ELF-1 (cell line): ENCODE measurements at regions not wholly inside any gene's neighbourhood (a gene's known extent, or its start where the extent isn't known, plus 50 kb on each side); places are given as distances from the start of the nearest gene placed in this dataset.

Source experiments
- DNase-seq: peaks from one replicate; pipeline ENCODE4 v3.0.0-alpha.2; 2016; ENCODE audit warnings: low read depth, low spot score

DNA sequence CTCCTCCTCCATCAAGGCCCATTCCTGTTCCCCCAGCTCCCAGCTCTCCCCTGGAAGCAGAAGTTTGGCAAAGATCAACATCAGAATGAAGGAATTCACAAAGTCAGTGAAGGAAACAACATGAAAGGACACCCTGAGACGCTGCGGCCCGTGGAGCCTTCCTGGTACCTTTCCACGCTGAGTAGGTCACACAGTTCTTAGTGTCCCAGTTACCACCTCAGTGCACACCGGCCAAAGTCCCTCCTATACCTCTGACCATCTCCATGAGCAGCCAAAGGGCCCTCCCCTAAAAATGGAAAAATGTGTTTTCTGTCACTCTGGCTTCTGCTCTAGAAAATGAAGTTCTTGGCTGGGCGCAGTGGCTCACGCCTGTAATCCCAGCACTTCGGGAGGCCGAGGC is 191.6 kb upstream of the AGAP1 start:
- no peak for DNase-seq

DNA sequence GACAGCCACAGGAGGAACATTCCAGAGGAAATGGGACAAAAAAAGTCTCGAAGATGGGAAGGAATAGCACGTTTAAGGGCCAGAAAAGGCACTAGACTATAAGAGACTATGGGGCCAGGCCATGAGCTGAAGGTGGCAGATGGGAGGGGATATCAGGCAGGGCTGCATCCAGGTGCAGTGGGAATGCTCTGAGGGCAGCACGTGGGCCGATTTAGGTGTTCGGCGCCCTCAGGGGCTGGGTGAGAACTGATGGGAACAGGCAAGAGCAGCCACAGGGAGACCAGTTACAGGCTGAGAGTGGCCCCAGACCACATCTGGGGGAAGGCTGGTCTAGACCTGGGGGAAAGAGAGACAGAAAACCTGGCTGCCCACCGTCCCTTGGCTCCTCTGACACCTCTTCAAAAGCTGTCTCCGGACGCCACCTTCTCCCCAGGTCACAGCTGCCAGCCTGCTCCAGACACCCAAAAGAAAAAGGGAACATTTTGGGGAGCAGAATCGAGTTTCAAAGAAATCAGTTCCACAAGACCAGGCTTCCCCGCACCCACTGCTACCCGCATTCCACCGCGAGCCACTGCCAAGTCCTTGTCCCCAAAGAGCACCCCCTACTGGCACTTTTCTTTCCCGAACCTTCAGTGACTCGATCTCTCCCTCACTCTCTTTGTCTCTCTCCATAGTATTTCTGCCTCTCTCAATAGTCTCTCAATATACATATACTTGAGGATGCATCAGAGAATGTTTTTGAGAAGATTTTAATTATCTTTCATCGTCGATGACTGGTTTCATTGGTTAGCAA is 190.1 kb upstream of the AGAP1 start:
- DNase-seq = no peak

DNA sequence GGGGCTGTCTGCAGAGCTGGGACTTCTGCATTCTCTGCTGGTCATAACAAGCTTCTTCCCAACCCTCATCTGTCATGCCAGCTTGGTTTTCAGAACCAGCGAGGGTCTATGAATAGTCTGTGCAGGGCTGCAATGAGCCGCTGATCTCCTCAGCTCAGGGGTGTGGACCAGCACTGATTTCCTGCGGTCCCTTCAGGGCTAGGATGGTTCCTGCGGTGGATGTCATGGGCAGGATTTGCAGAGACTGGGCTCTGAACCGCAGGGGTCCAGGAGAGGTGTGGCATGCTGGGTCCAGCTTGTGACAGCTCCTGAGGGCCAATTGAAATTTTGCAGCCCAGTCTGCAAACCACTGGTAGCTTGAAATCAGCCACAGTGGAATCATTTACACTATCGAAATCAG is 188.2 kb upstream of the AGAP1 start:
- no peak for DNase-seq

DNA sequence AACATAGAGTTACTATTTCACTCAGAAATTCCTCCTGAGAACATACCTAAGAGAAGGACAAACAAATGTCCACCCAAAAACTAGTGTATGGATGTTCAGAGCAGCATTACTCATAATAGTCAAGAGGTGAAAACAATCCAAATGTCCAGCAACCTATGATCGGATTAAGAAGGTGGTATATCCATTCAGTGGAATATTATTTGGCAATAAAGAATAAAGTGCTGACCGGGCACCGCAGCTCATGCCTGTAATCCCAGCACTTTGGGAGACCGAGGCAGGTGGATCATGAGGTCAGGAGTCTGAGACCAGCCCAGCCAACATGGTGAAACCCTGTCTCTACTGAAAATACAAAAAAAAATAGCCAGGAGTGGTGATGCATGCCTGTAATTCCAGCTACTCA is 182.8 kb upstream of the AGAP1 start:
- no peak for DNase-seq

DNA sequence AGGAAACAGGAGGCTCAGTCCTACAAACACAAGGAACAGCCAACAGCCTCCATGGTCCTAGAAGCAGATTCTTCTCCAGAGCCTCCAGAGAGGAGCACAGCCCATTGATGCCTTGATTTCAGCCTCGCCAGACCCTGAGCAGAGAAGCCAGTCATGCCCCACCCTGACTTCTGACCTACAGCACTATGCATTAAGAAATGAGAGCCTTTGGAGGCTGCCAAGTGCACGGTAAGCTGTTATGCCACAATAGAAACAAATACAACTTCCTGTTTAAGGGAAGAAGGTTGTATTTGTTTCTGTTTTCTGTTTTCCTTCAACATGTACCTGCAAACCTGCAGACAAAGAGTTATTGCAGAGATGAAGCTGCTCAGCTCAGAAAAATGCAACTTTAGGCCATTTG is 181.3 kb upstream of the AGAP1 start:
- DNase-seq = no peak

DNA sequence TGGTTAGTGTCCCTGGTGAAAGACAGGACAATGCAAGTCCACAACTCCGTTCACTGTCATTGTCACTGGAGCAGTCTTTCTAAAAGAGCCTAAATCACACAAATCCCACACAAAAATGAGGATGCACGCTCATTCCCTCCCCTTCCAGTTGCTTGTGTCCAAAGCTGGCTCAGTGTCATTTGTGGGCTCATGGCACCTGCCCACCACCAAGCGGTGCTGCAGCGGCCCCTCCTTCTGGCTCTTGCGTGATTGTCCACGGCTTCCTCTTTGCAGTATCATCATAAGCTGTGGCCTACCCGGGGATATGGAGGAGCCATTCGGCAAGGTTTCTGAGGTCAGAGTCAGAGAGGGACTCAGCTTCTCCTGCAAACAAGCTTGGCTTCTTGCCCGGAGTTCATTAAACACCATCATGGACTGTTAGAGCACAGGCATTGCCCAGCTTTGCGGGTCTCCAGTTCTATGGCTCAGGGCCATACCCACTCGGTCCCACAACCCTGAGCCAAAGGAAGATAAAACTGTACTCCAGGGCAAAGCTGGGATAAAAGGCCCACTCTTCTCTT is 179.4 kb upstream of the AGAP1 start:
- no peak for DNase-seq

DNA sequence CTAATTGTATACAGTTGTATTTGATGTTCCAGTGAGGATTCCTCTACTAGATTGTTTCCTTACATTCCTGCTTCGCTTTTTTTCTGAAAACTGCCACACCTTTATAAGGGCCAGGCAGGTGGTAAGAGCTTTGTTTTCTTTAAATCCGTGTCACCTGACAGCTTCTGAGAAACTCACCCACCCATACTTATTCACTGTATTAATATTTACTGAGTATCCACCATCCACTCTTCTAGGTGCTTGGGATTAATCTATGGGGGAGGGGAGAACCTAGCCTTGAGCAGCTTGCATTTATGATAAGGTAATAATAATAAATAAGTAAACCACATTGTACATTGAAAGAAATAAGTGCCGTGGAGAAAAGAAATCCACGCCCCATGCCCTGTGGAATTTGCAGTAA is 174.7 kb upstream of the AGAP1 start:
- DNase-seq = no peak

DNA sequence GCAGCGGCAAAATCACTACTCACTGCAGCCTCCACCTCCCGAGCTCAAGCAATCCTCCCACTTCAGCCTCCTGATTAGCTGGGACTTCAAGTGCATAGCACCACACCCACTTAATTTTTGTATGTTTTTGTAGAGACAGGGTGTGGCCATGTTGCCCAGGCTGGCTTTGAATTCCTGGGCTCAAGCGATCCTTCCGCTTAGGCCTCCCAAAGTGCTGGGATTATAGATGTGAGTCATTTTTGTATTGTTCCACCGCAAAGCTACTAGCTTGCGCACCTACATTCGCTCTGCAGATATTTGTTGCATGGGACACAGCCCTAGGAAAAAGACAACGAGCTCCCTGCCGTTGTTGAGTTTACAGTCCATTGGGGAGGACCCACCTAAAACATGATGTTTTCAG is 173.5 kb upstream of the AGAP1 start:
- DNase-seq = no peak

DNA sequence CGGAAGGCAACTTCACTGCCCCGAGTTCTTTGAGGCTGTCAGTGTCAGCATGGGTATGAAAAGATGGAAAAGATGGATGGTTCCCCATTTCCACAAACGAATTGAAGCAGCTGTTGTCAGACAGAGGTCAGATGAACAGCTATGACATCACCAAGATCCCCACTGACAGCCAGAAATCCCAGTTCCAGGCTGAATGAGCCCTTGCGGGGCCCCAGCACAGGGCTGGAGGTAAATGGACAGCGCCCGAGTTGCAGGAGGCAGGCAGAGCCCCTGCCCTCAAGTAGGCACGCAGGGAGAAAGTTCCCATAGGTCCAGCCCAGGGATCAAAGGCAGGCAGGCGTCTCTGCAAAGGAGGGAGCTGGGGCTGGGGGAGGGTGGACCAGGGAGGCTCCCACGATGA is 169.5 kb upstream of the AGAP1 start:
- peak; percentile 65 for DNase-seq

DNA sequence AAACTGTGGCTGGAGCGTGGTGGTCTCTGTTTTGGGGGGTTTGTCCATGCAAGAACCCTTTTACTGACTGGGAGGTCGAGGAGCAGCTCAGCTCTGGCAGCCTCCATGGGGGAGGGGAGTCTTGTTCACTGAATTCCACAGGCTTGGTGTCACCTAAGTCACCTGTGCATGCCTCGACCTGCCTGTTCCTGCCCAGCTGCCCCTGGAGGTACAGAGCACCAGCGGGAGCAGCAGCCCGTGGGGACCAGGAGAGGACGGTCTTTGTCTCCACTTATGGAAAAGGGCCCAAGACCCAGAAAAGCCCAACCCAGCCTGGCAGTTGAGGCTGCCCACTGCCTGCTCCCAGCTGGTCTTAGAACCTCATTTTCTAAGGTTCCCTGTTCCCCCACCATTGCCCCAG is 168.7 kb upstream of the AGAP1 start:
- peak; percentile 36 for DNase-seq

DNA sequence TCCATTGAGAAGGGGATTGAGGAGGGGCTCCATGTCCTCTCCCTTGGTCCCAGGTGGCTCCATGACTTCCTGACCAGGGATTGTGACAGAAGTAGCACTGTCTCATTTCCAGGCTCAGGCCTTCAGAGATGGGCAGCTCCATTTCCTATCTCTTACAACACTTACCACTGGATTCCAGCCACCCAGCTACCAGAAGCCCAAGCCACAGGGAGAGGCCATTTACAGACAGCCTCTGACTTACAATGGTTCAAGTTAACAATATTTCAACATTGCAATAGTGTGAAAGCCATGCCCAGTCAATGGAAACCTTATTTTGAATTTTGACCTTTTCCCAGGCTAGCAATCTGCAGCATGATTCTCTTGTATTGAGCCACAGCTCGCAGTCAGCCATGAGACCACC is 164.9 kb upstream of the AGAP1 start:
- no peak for DNase-seq

DNA sequence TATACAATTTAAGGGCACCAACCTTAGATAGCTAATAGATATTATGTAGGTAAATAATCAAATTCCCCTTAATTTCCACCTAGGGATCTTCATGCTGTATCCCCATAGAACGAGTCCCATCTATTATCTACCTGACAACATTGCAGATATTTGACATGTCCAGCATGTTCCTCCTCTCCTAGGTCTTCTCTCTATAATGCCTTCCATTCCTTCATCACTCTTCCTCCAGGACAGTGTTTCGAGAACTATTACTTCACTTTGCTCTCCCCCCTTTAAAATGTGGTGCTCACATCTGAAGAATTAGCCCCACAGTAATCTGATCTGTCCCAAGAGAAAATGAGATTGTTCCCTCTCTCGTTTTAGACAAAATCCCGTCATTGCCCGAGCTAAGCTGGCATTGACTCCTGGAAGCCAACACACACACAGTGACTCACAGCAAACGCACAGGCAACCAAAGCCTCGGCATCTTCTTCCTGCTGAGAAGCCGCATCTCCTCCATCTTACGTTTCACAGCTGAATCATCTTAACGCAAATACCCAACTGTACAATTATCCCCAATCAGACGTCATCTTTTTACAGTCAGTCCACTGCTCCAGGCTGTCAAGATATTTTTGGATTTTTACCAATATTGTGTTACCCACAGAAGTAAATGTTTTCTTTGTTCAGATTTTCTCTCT is 162.9 kb upstream of the AGAP1 start:
- no peak for DNase-seq

DNA sequence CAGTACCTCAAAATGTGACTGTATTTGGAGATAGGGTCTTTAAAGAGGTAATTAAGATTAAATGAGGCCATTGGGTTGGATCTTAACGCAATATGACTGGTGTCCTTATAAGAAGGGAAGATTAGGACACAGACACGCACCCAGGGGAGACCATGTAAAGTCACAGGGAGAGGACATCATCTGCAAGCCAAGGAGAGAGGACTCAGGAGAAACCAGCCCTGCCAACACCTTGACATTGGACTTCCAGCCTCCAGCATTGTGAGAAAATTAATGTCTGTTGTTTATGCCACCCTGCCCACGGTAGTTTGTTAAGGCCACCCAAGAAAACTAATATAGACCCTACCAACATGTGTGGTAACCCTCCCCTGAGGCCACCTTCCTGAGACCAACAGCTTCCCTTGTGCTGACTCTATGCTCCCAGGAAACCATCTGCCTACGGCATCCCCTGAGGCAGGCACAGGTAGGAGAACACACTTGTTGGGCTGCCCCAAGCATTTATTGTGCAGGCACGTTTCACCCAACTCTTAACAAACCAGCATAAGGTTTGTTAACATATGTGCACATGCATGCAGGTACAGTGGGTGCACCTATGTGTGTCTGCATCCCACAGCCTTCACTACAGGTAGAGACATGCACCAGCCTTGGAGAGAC is 161.5 kb upstream of the AGAP1 start:
- DNase-seq = no peak

DNA sequence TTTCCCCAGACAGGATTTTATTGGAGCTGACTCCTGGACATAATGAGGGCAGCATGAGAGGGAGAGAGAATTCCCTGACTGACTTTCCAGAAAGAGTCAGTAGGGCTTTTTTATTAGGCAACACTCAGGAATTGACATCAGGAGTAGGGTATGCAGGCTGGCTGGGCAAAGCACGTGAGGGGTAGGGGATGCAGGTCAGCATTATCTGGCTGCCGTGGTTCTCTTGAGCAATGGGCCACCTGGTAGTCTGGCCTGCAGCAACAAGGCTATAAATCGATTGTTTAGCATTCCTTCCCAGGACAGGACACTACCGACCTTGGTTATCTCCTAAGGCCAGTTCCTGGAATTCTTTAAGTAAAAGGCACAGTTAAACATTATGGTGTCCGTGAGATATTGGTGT is 160.8 kb upstream of the AGAP1 start:
- DNase-seq = peak; percentile 68

DNA sequence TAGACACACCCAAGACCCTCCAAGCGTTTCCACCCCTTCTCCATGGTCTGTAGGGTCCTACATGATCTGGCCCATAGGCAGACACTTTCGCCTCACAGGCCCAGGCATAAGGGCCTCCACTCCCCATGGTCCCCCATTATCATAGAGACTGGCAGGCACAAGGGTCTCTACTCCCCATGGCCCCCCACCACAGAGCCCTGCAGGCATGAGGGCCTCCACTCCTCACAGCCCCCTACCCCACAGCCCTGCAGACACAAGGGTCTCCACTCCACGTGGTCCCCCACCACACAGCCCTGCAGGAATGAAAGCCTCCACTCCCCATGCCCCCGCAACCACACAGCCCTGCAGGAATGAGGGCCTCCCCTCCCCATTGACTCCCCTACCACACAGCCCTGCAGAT is 159.7 kb upstream of the AGAP1 start:
- no peak for DNase-seq

DNA sequence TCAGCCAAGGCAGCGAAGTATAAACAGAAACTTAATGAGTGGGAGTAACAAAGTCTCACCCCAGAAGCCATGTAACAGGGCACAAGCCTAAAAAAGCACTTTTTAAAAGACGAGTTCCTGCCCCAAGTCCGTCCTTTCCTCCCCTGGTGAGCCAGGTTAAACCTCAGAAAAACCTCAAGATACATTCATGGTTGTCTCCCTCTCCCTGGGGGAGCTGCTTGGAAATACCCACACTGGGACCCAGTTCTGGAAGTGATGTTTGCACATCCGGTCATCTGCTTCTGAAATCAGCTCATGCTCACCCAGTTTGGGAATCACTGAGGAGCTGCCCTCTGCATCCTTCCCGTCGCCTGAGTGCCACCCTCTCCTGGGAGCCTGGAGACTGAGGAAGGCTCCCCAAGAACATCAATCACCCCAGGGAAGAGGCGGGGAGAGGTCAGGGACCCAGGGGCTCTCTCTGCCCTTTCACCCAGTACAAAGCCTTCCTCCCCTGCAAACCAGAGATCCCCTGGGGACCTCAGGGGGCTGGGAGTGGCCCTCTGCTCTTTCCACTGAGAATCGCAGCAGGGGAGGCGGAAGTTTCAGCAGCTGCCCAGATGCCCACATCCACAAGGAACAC is 150.6 kb upstream of the AGAP1 start:
- DNase-seq = no peak

DNA sequence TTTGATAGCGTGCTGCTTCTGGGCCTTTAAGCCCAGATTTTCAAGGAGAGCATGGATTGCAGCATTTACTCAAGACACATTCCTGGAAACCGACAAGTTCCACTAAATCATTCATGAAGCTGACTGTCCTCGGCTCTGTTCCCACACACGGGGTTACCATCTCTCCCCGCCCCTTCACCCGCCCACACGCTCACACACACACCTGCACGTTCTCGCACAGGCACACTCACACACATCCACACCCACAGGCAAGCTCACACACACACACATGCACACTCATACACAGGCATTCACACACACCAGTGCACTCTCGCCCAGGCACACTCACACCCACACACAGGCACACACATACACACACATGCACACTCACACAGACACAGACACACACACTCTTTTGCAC is 150.0 kb upstream of the AGAP1 start:
- DNase-seq = no peak

DNA sequence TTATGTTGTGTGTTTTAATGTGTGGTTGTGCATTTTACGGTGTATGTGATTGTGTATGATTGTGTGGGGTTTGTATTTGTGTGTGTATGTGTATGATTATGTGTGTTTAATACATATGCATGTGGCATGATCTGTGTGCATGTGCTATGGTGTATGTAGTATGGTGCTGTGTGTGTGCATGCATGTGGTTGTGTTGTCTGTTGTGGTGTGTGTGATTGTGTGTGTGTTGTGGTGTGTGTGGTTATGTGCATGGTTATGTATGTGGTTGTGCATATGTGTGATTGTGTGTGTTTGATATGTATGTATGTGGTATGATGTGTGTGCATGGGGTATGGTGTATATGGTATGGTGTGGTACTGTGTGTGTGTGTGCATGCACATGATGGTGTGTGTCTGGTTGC is 148.1 kb upstream of the AGAP1 start:
- no peak for DNase-seq

DNA sequence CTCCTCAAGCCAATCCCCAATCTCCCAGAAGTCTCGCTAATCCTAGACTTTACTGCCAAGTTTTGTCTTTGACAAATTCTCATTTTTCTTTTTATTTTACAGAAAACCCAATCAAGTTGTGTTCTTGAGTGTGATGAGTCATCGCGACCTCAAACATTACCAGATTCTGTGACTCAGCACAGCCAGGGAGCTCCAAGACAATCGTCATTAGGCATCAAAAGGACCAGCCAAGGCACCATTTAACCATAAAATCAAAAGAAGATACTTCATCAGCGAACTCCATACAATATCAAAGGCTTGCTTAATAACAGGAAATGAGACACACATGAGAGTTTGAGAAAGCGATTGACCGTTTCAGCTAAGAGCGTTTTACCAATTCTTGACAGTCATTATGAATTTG is 146.2 kb upstream of the AGAP1 start:
- no peak for DNase-seq

DNA sequence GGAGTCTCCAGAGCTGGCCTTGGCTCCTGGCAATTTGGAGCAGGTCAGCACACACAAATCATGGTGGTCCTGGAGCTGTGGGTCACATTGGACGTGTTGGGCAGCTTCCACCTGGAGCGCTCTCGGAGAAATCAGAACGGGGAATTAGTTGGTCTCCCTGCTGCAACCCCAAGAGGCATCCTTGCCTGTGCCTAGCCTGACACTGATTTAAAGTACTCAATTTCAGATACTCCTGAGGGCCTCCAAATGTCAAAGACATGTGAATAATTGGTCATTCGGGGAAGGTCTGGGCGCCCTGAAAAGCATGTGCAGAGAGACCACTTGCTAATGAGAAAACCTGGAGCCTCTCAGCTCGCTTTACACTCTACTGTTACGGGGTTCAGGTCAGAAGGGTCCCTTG is 145.5 kb upstream of the AGAP1 start:
- DNase-seq = no peak

DNA sequence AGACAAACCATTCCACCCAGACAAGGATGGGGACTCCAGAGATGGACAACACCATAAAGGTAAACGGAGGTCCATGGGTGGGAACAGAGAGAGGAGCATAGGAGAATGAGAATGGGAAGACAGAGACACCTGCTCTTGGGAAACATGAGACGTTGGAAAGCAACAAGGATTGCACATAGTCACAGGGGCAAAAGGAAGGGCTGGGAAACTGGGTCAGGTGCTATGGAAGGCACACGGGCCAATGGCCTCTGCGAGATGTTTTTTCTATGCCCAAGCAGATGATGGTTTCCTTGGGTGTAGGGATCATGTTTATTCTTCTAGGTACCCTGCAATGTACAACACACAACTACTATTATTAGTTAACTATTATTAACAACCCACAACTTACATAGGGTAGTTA is 143.6 kb upstream of the AGAP1 start:
- DNase-seq = no peak

DNA sequence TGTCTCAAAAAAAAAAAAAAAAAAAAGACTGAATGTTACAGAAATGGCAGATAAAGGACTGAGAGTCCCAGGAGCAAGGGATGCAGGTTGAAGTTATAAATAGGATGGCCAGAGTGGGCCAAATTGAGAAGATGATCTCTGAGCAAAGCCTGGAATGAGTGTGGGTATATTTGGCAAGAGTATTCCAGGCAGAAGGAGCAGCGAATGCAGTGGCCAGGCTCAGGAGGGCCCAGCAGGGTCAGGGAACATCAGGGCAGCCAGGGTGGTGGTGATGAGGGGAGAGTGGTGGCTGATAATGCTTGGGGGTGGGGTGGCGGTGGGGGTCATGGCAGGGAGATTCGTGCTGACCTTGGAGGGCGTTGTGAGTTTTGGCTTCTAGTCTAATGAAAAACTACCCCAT is 141.3 kb upstream of the AGAP1 start:
- no peak for DNase-seq
